IPS-18c (cell line): ENCODE measurements at regions not wholly inside any gene's neighbourhood (a gene's known extent, or its start where the extent isn't known, plus 50 kb on each side); places are given as distances from the start of the nearest gene placed in this dataset.
"Not testable (repeated sequence)": the region's sequence is repeated elsewhere in the genome, so short reads cannot be mapped to it uniquely, and the experiment has no call there.

Source experiments
- H3K4me3 ChIP-seq: 2 replicates; pipeline ENCODE4 v1.7.0; 2013; ENCODE audit warnings: low read depth, mild to moderate bottlenecking, low read length, moderate library complexity; ENCODE audit not compliant: insufficient read depth
- H3K9me3 ChIP-seq: one replicate; pipeline ENCODE4 v1.6.1; 2013; ENCODE audit warnings: mild to moderate bottlenecking, low read length, moderate library complexity; ENCODE audit not compliant: control insufficient read depth, insufficient read depth

DNA sequence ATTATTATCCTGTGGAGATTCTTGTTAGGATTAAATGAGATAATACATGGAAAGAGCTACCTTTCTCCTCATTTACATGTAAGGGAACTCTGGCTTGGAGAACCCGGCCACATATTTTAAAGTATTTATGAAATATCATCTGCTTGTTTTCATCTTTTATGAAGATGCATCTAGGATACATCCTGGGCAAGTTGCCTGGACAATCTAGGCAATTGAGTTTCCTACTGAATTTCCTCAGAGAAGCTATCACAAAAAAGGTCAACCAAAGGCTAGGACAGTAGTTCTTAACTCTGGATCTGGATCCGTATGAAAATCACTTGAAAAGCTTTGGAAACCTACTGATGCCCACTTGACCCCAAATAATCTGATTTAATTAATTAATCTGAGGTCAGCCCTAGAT lies 140.7 kb downstream of the MTPAP start:
- peaks cover 2% of the 10 kb centered on the region for H3K9me3 ChIP-seq
- no peak overlapping the region for H3K4me3 ChIP-seq

DNA sequence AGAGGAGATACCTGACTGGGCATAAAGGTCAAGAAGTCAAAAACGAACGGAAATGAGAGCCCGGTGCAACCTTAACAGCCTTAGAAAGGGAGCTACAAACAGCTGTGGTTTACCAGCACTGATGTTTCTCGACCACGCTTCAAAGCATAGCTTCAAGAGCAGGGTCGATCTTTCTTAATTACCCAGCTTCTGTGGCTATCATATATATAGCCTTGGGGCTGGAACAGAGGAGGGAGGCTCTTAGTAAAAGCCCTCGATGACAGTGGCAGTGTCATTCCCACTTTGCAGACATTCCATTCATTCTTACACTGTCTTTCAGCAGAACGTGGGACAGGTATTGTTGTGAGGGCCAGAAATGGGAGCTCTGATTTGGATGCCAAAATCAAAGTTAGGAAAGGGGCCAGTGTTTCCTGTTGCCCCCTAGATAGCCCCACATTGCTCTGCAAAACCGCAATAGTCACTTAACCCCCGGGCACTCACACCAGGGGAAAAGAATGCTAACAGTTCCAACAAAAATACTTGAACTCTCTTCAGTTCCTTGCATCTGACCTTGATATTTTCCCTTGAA lies 141.5 kb downstream of the MTPAP start:
- Histone ChIP-seq H3K9me3 (peaks cover 2% of the 10 kb centered on the region), H3K4me3 (no peak overlapping the region)

DNA sequence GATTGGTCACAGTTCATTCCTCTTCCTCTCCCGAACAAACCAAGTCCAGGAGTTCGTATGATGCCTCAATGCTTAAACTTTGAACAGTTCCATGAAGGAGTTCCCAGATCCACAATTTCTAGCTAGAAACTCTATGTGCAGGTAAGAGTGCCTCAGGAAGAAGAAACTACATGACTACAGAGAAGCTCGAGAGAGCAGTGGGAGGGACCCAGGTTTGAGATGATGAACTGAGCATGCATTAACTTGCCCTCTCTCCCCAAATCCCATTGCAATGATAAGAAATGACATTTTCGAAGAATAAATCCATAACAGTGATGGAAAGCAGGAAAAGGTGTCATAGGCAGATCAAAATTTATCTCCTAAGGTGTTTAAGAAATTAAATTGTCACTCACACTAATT lies 140.6 kb upstream of the JCAD start:
- no peak overlapping the region for H3K4me3 ChIP-seq
- peaks cover 2% of the 10 kb centered on the region for H3K9me3 ChIP-seq

DNA sequence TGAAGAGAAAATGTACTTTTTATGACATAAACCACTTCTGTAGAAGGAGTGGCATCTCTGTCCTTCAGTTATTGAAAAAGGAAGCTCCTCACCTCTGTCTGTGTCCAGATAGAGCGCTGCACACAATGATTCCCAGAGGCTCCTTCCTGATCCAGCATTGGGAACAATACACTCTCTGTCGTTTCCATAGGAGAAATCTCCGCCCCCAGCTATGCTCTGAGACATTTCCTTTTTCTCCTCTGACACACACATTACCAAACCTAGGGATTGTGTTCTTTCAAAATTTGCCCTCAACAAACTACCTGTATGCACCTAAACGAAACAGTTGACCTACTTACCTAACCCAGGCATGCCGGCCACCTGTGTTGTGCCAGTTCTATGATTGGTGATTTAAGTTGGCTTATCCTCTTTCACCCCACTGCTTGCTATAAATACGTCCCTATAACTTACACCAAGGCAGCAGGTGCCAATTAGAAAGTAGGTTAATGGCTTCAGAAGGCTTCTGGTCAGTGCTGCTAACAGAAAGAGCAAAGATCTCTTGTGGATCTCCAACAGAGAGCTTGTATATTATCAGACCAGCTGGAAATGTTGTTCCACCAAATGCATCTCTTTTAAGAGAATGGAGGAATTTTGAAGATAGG lies 140.1 kb upstream of the JCAD start:
- Histone ChIP-seq H3K4me3 (no peak overlapping the region), H3K9me3 (peaks cover 2% of the 10 kb centered on the region)

GRCh38 chr10:30197186-30197585 lies 137.8 kb upstream of the JCAD start:
- peaks cover 2% of the 10 kb centered on the region for H3K9me3 ChIP-seq
- H3K4me3 ChIP-seq, result no peak overlapping the region

DNA sequence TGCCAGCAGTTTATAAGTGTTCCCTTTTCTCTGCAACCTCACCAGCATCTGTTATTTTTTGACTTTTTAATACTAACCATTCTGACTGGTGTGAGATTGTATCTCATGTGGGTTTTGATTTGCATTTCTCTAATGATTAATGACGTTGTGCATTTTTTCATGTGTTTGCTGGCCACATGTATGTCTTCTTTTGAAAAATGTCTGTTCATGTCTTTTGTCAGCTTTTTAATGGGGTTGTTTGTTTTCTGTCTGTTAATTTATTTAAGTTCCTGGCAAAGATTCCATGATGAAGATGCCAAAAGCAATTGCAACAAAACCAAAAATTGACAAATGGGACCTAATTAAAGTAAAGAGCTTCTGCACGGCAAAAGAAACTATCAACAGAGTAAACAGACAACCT lies 137.2 kb upstream of the JCAD start:
- H3K4me3 ChIP-seq, H3K9me3 ChIP-seq: not testable (repeated sequence)

DNA sequence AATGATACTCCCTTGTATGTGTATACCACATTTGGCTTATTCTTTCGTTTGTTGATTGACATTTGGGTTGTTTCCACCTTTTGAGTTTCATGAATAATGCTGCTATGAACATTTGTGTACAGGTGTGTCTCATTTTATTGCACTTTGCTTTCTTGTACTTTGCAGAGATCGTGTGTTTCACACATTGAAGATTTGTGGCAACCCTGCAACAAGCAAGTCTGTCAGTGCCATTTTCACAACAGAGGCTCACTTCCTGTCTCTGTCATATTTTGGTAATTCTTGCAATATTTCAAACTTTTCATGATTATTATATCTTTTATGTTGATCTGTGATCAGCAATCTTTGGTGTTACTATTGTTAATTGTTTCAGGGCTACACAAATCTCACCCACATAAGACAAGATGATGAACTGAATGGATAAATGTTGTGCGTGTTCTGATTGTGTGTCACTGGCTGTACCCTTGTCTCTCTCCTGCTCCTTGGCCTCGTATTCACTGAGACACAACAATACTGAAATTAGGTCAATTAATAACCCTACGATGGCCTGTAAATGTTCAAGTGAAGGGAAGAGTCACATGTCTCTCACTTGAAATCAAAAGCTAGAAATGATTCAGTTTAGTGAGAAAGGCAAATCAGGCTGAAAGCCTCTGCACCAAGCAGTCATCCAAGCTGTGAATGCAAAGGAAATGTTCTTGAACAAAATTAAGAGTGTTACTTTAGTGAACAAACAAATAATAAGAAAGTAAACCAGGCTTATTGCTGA lies 133.6 kb upstream of the JCAD start:
- peaks cover 2% of the 10 kb centered on the region for H3K9me3 ChIP-seq
- no peak overlapping the region for H3K4me3 ChIP-seq

GRCh38 chr10:30190577-30191552 lies 131.5 kb upstream of the JCAD start:
- H3K9me3 ChIP-seq, result peaks cover 2% of the 10 kb centered on the region
- H3K4me3 ChIP-seq, result no peak overlapping the region

GRCh38 chr10:30189238-30189580 lies 129.8 kb upstream of the JCAD start:
- no peak overlapping the region for H3K4me3 ChIP-seq

DNA sequence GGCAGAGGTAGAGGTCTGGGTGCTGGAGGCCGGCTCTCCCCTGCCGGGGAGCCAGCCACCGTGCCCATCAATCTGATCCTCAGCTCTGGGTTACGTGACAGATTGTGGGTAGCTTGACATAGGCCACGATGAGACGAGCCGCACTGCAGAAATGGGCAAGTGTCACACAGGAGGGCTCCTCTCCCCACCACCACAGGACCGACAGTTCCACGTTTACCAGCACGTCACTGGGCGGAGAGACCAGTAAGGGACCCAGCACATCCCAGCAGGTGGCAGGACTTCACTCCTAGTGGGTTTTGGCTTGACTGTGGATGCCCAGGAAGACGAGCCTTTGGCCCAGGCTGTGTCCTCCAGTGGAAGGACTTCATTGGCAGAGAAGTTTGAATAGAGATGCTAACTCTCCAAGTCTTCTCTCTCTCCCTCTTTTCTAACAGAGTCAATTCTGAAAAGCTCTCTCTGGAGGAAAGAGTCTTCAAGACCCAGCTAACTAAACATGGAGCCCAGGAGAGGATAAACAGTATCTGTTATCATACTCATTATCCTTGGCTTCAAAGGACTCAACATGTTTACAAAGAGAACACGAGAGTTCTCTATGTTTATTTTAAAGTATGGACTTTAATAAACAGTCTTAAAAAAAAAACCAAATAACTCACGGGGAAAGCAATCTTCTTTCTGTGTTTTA lies 129.3 kb upstream of the JCAD start:
- Histone ChIP-seq H3K4me3 (no peak overlapping the region), H3K9me3 (peaks cover 2% of the 10 kb centered on the region)

More at GRCh38 chr10:30189238-30189580, 129.8 kb upstream of the JCAD start:
- peaks cover 2% of the 10 kb centered on the region for H3K9me3 ChIP-seq

- no peak overlapping the region for H3K4me3 ChIP-seq
- peaks cover under 1% of the 10 kb centered on the region for H3K9me3 ChIP-seq
These were observed 128.7 kb upstream of the JCAD start for GRCh38 chr10:30188101-30188500.

DNA sequence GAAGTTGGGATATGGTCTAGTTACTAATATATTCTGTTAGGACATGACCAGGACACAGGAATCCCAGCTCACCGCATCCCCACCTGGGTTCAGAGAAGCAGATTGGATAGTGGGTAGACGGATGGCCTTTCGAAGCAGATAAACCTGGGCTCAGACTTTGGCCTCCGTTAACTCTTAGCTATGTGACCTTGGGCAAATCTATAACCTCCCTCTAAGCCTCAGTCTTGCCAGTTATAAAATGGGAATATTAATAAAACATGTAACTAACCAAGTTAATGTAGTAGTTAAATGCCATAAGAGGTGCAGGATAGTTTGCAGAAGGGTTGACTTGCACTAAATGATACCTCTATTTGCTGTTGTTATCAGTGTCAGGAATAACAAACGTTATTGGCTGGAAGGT lies 127.6 kb upstream of the JCAD start:
- Histone ChIP-seq H3K9me3 (no peaks in the 10 kb centered on the region), H3K4me3 (no peak overlapping the region)

- Histone ChIP-seq H3K4me3 (no peak overlapping the region), H3K9me3 (no peaks in the 10 kb centered on the region)
These were observed 127.0 kb upstream of the JCAD start for GRCh38 chr10:30186371-30186875.

DNA sequence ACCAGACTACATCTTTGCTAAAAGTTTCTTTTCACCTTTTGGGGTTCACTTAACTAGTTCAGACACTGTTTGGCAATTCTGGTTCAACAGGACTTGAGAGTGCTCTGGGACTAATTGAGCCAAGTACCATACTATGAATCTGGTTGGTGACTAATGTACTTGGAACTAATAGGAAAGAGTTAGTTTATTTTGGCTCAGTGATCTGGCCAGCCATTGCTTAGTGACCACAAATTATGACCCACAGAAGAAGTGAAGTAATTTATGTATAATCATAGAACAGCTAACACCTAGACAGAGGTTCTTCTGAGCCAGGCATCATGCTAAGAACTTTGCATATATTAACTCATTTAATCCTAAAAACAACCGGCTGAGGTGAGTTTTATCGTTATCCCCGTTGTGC lies 126.5 kb upstream of the JCAD start:
- H3K9me3 ChIP-seq, result no peaks in the 10 kb centered on the region
- H3K4me3 ChIP-seq, result no peak overlapping the region

GRCh38 chr10:30185341-30185740 lies 126.0 kb upstream of the JCAD start:
- H3K4me3 ChIP-seq, result no peak overlapping the region
- no peaks in the 10 kb centered on the region for H3K9me3 ChIP-seq

DNA sequence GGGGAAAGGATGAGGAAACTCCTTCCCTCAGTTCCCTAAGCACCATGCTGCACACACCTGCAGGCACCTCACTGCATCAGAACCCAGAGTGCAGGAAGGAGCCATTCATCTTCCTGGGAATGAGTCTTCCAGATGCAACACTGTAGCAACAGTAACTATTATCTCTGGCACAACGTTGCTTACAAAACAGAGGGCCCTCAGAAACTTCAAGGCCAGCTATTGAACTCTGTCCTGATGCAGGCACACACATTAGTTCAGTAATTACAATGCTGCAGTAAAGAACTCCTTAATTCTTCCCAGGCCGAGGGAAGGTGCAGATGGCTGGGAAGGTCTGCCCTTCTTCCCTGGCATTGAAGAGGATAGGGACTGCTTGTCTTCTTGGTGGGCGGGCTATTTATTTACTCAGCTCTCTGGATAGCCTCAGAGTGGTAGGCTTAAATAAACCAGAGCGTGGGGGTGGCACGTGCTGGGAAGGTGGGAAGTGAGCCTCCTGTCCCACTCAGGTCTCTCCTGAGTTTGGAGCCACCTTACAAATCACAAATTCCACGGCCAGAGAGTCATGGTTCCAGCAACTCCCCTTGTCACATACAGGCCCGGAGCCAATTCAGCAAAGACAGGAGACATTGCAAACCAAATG lies 125.1 kb upstream of the JCAD start:
- H3K9me3 ChIP-seq, result no peaks in the 10 kb centered on the region
- H3K4me3 ChIP-seq, result no peak overlapping the region
